ENCODE measurements at regions not wholly inside any gene's neighbourhood (a gene's known extent, or its start where the extent isn't known, plus 50 kb on each side); places are given as distances from the start of the nearest gene placed in this dataset.
A peak's percentile ranks its signal among the peaks of the same experiment; 100 is the strongest.

GRCh38 chr1:70707214-70707613 lies 296.1 kb downstream of the CTH start:
- Histone ChIP-seq H3K4me1 (peaks cover 0 to 3% of the 10 kb centered on the region in 2 donors), H3K36me3 (no peaks in the 10 kb centered on the region), H3K9me3 (no peaks in the 10 kb centered on the region), H3K4me3 (peak overlapping the region; percentile 33 to 60), H3K27me3 (no peaks in the 10 kb centered on the region), H3K27ac (no peak overlapping the region)
- no peak for DNase-seq (ENCODE audit: low spot score in 2 of 2)
- TF ChIP-seq, protein P1, sequence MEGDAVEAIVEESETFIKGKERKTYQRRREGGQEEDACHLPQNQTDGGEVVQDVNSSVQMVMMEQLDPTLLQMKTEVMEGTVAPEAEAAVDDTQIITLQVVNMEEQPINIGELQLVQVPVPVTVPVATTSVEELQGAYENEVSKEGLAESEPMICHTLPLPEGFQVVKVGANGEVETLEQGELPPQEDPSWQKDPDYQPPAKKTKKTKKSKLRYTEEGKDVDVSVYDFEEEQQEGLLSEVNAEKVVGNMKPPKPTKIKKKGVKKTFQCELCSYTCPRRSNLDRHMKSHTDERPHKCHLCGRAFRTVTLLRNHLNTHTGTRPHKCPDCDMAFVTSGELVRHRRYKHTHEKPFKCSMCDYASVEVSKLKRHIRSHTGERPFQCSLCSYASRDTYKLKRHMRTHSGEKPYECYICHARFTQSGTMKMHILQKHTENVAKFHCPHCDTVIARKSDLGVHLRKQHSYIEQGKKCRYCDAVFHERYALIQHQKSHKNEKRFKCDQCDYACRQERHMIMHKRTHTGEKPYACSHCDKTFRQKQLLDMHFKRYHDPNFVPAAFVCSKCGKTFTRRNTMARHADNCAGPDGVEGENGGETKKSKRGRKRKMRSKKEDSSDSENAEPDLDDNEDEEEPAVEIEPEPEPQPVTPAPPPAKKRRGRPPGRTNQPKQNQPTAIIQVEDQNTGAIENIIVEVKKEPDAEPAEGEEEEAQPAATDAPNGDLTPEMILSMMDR (IDR thresholded peaks at IDR 0.05): no peak
- intact Hi-C loops (cut with DNase I): no loop called here

DNA sequence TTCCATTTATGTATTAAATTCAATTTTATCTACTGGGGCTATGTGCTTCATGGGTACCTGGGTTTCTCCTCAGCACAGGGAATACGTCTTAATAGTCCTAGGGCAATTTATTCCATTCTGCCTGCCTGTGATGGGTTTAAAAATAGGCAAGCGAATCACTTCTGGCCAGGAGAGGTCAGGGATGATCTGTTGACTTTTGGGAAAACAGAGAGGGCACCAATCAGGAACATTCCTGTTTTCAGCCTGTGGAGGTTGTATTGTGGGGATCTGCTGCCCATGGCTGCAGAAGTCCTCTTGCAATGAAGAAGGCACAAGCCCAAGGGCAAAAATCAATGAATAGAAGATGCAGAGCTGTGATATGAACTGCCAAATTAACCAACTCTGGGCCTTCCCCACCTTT lies 303.1 kb downstream of the CTH start:
- Histone ChIP-seq H3K27ac (peak overlapping the region; percentile 39 to 55), H3K36me3 (no peaks in the 10 kb centered on the region), H3K4me3 (no peak overlapping the region), H3K27me3 (no peaks in the 10 kb centered on the region), H3K4me1 (peaks cover 3 to 13% of the 10 kb centered on the region in 2 donors), H3K9me3 (no peaks in the 10 kb centered on the region)
- TF ChIP-seq, protein P1 (IDR thresholded peaks at IDR 0.05): no peak
- DNase-seq (ENCODE audit: low spot score in 2 of 2): no peak
- intact Hi-C loops (cut with DNase I): loop anchor here (10.0 kb wide), 1 partner anchor 331 kb away; the partner anchor contains the start of gene PTGER3

GRCh38 chr1:70717211-70717610 lies 306.1 kb downstream of the CTH start:
- TF ChIP-seq, protein P1 (IDR thresholded peaks at IDR 0.05): no peak
- Histone ChIP-seq H3K27ac (no peak overlapping the region), H3K4me3 (no peak overlapping the region), H3K36me3 (no peaks in the 10 kb centered on the region), H3K4me1 (peaks cover 3 to 14% of the 10 kb centered on the region in 2 donors), H3K9me3 (no peaks in the 10 kb centered on the region), H3K27me3 (no peaks in the 10 kb centered on the region)
- intact Hi-C loops (cut with DNase I): loop anchor here (10.0 kb wide), 1 partner anchor 328 kb away; the partner anchor contains the start of gene PTGER3
- no peak for DNase-seq (ENCODE audit: low spot score in 2 of 2)

DNA sequence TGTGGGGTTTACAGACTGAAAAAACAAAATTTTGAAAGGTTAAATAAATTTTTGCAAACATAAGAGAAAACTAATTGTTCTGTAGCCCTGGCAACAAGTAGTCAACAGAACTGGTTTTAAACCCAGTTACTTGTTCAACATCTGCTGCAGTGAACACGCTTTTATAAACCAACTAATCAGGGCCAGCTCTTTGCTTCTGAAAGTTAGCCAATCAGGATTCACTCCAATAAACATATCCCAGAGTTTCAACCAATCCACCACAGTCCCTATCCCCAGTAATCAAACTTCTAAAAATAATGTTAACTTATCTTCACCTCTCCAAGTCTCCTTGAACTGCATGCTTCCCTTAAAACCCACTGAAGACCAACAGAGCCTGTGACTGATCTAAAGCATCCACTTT lies 306.6 kb downstream of the CTH start:
- no peaks in the 10 kb centered on the region for H3K9me3 ChIP-seq
- intact Hi-C loops (cut with DNase I): loop anchor here (10.0 kb wide), 1 partner anchor 327 kb away; the partner anchor contains the start of gene PTGER3
- no peak for DNase-seq (ENCODE audit: low spot score in 2 of 2)
- TF ChIP-seq, protein P1 (IDR thresholded peaks at IDR 0.05): no peak
- peaks cover 3 to 14% of the 10 kb centered on the region in 2 donors for H3K4me1 ChIP-seq
- H3K27ac ChIP-seq: peak overlapping the region; percentile 47 to 50
- no peaks in the 10 kb centered on the region for H3K27me3 ChIP-seq
- no peaks in the 10 kb centered on the region for H3K36me3 ChIP-seq
- H3K4me3 ChIP-seq: no peak overlapping the region

DNA sequence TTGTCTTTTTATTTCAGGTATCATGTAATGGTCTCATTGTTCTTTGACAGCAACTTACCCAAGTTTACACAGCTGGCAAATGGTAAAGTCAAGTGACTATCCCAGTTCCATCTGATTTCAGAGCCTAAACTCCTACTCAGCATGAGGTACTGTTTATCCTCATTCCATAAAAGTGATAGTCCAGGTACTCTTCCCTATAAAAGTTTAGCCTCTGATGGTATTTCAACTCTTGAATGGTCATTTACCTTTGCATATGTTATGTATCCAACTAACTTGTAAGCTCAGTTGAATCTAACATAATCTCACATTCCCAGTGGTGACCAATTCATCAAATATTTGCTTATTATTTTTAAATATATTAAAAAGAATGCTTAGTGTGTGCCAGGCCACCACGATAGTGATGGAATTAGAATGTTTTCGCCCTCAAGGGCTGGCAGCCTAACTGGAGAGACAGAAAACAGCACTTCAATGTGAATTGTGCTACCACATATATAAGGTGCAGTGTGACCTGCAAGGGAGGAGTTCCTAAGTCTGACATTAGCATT lies 307.1 kb downstream of the CTH start:
- peak overlapping the region; percentile 47 to 50 for H3K27ac ChIP-seq
- intact Hi-C loops (cut with DNase I): loop anchor here (10.0 kb wide), 1 partner anchor 327 kb away; the partner anchor contains the start of gene PTGER3
- H3K4me1 ChIP-seq: peaks cover 3 to 14% of the 10 kb centered on the region in 2 donors
- no peak for DNase-seq (ENCODE audit: low spot score in 2 of 2)
- no peak overlapping the region for H3K4me3 ChIP-seq
- no peaks in the 10 kb centered on the region for H3K9me3 ChIP-seq
- no peaks in the 10 kb centered on the region for H3K27me3 ChIP-seq
- no peaks in the 10 kb centered on the region for H3K36me3 ChIP-seq
- TF ChIP-seq, protein P1 (IDR thresholded peaks at IDR 0.05): no peak
